Endothelial cell of umbilical vein (primary cell): ENCODE measurements at regions not wholly inside any gene's neighbourhood (a gene's known extent, or its start where the extent isn't known, plus 50 kb on each side); places are given as distances from the start of the nearest gene placed in this dataset.

Experiments
- BruUV-seq: library from RNA; stranded (reverse); fragments of 400-500 nt; replicated peaks from 2 replicates; lab custom pipeline; 2021; lab: Mats Ljungman, UMichigan
- CTCF ChIA-PET: fragments of 300-600, 350-600 bp; sonication (Branson Sonifier 250); formaldehyde crosslinking; loops from one replicate; lab custom pipeline; 2021; ENCODE audit warnings: antibody characterized with exemption, inconsistent platforms; lab: Charles Lee
- POLR2A ChIA-PET: fragments of 300-600, 350-600 bp; sonication (Branson Sonifier 250); formaldehyde crosslinking; loops from one replicate; lab custom pipeline; 2021; ENCODE audit warnings: antibody characterized with exemption, inconsistent platforms; lab: Charles Lee
- DNase-seq: peaks from one replicate; pipeline ENCODE4 v3.0.0-alpha.2; 2011; ENCODE audit warnings: low read depth, low spot score
- FAIRE-seq: peaks from 2 replicates; lab custom pipeline; 2011; peaks lifted over from hg19 to GRCh38; lab: Jason Lieb, UNC
- H2AFZ ChIP-seq: 2 replicates; pipeline ENCODE4 v1.6.0; 2012; ENCODE audit warnings: low read depth, low read length, control low read depth, inconsistent platforms
- H3K27ac ChIP-seq: 2 replicates; pipeline ENCODE4 v1.5.1; 2011; ENCODE audit warnings: low read depth, mild to moderate bottlenecking, control low read depth, low read length, moderate library complexity; ENCODE audit not compliant: insufficient read depth
- H3K27me3 ChIP-seq, 2 experiments: 2 replicates each; pipeline versions ENCODE4 v1.6.0 to v1.6.1; 2011; ENCODE audit warnings: low read length in 2 of 2, mixed read lengths in 1 of 2; ENCODE audit not compliant: control insufficient read depth in 2 of 2, insufficient read depth in 2 of 2
- H3K36me3 ChIP-seq, 2 experiments: 2 replicates in 1 of 2; 3 replicates in 1 of 2; pipeline ENCODE4 v1.5.1; 2011; ENCODE audit warnings: low read length in 2 of 2, mild to moderate bottlenecking in 1 of 2, moderate library complexity in 1 of 2; ENCODE audit not compliant: control insufficient read depth in 2 of 2, insufficient read depth in 2 of 2; ENCODE audit errors: extremely low read depth in 1 of 2
- H3K4me1 ChIP-seq: 3 replicates; pipeline ENCODE4 v1.5.1; 2011; ENCODE audit warnings: mild to moderate bottlenecking, low read length; ENCODE audit not compliant: control insufficient read depth, insufficient read depth; ENCODE audit errors: extremely low read depth
- H3K4me2 ChIP-seq: 2 replicates; pipeline ENCODE4 v1.6.1; 2011; ENCODE audit warnings: low read length, control low read depth, mixed read lengths; ENCODE audit not compliant: insufficient read depth
- H3K4me3 ChIP-seq, 3 experiments: fragments of 200-600 bp in 1 of 3; sonication (generic), shearing (Covaris generic) in 1 of 3; replicated peaks in 1 of 3; 2 replicates each; pipeline ENCODE4 v1.5.1; 2011 to 2016; ENCODE audit warnings: control low read depth in 3 of 3, low read length in 3 of 3, mild to moderate bottlenecking in 2 of 3, inconsistent platforms in 1 of 3, low read depth in 1 of 3, moderate library complexity in 1 of 3; ENCODE audit not compliant: insufficient read depth in 1 of 3
- H3K79me2 ChIP-seq: 2 replicates; pipeline ENCODE4 v1.6.0; 2012; ENCODE audit warnings: low read length, inconsistent platforms; ENCODE audit not compliant: control insufficient read depth, insufficient read depth
- H3K9ac ChIP-seq: replicated peaks from 2 replicates; pipeline ENCODE3; 2011; ENCODE audit warnings: low read length, control low read depth; ENCODE audit not compliant: insufficient read depth; ENCODE audit errors: extremely low read depth
- H3K9me1 ChIP-seq: replicated peaks from 3 replicates; pipeline ENCODE4 v1.6.0; 2011; ENCODE audit warnings: mild to moderate bottlenecking, low read length; ENCODE audit not compliant: control insufficient read depth, insufficient read depth; ENCODE audit errors: extremely low read depth
- H3K9me3 ChIP-seq: replicated peaks from 2 replicates; pipeline ENCODE4 v1.5.1; 2012; ENCODE audit warnings: low read length, inconsistent platforms; ENCODE audit not compliant: control insufficient read depth, insufficient read depth
- H4K20me1 ChIP-seq: replicated peaks from 2 replicates; pipeline ENCODE3; 2011; ENCODE audit warnings: mild to moderate bottlenecking, low read length; ENCODE audit not compliant: control insufficient read depth, insufficient read depth; ENCODE audit errors: extremely low read depth
- CTCF ChIP-seq, 2 donors: IDR thresholded peaks; 1 replicate in 1 of 2; 2 replicates in 1 of 2; pipeline ENCODE4 v1.5.1; 2011; ENCODE audit warnings: low read length in 2 of 2, mild to moderate bottlenecking in 2 of 2, moderate library complexity in 2 of 2, control low read depth in 1 of 2, inconsistent platforms in 1 of 2, low read depth in 1 of 2; ENCODE audit not compliant: insufficient read depth in 1 of 2; ENCODE audit errors: extremely low read depth in 1 of 2
- EZH2 ChIP-seq: IDR thresholded peaks from 2 replicates; pipeline ENCODE4 v1.6.1; 2012; ENCODE audit warnings: borderline replicate concordance, low read depth, mild to moderate bottlenecking, moderate library complexity, low read length, inconsistent platforms; ENCODE audit not compliant: severe bottlenecking
- FOS ChIP-seq: IDR thresholded peaks from 2 replicates; pipeline ENCODE4 v1.6.1; 2011; ENCODE audit warnings: mild to moderate bottlenecking, low read length, moderate library complexity, borderline replicate concordance; ENCODE audit not compliant: insufficient read depth
- GATA2 ChIP-seq: IDR thresholded peaks from 2 replicates; pipeline ENCODE4 v1.7.0; 2011; ENCODE audit warnings: low read depth, mild to moderate bottlenecking, moderate library complexity, mixed read lengths, low read length; ENCODE audit not compliant: insufficient read length, insufficient read depth
- JUN ChIP-seq: IDR thresholded peaks from 2 replicates; pipeline ENCODE4 v1.6.1; 2011; ENCODE audit warnings: borderline replicate concordance, low read depth; ENCODE audit not compliant: insufficient read length, insufficient read depth
- MYC ChIP-seq: IDR thresholded peaks from one replicate; pipeline ENCODE4 v1.6.1; 2011; ENCODE audit warnings: mild to moderate bottlenecking, low read depth, low read length
- POLR2A ChIP-seq: IDR thresholded peaks from 2 replicates; pipeline ENCODE4 v1.6.1; 2012; ENCODE audit warnings: low read depth, mild to moderate bottlenecking, control low read depth, low read length
- POLR2AphosphoS5 ChIP-seq: IDR thresholded peaks from 2 replicates; pipeline ENCODE4 v1.6.1; 2012; ENCODE audit warnings: low read depth, mild to moderate bottlenecking, control low read depth, low read length, moderate library complexity; ENCODE audit not compliant: insufficient read depth
- dilution Hi-C: fragments of 300-500 bp; cut with MboI; formaldehyde crosslinking; loops from one replicate; pipeline ENCODE4 v1.15.0; 2019; ENCODE audit warnings: low sequenced_read_pairs; ENCODE audit not compliant: extremely low pct_ligation_motif_present
- intact Hi-C: fragments of 100-400 bp; cut with micrococcal nuclease; formaldehyde crosslinking; loops from one replicate; pipeline ENCODE4 v1.10.0; 2022
- TF ChIP-seq, protein P1 (sequence below): IDR thresholded peaks from 2 replicates; pipeline ENCODE4 v1.6.1; 2011; ENCODE audit not compliant: insufficient read depth, insufficient read length

- dilution Hi-C loops, result no loop called here
- no peak for FAIRE-seq
Observed at GRCh38 chr20:55175081-55175480, 699.7 kb downstream of the DOK5 start.

More at GRCh38 chr20:55175081-55175480, 699.7 kb downstream of the DOK5 start:
- H4K20me1 ChIP-seq, result no peaks in the 10 kb centered on the region
- TF ChIP-seq GATA2, result no peak
- no peak for TF ChIP-seq FOS
- TF ChIP-seq POLR2AphosphoS5, result no peak
- TF ChIP-seq POLR2A, result no peak
- no peak for TF ChIP-seq MYC
- TF ChIP-seq JUN, result no peak
- TF ChIP-seq, protein P1, sequence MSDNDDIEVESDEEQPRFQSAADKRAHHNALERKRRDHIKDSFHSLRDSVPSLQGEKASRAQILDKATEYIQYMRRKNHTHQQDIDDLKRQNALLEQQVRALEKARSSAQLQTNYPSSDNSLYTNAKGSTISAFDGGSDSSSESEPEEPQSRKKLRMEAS, result no peak
- TF ChIP-seq EZH2, result no peak
- no peak for TF ChIP-seq CTCF (IDR thresholded peaks at IDR 0.05; ENCODE audit: extremely low read depth in 1 of 2, insufficient read depth in 1 of 2, low read depth in 1 of 2, low read length in 2 of 2)
- no peaks in the 10 kb centered on the region for H3K79me2 ChIP-seq
- POLR2A ChIA-PET, result no interaction called here
- no peak overlapping the region for H3K4me3 ChIP-seq
- H3K9ac ChIP-seq, result no peak overlapping the region
- H3K4me1 ChIP-seq, result no peaks in the 10 kb centered on the region
- H3K27ac ChIP-seq, result no peak overlapping the region
- H3K27me3 ChIP-seq, result no peaks in the 10 kb centered on the region
- no TSS peak for BruUV-seq
- H3K36me3 ChIP-seq, result no peaks in the 10 kb centered on the region
- DNase-seq, result no peak
- no peaks in the 10 kb centered on the region for H3K9me1 ChIP-seq
- peaks cover 4% of the 10 kb centered on the region for H3K9me3 ChIP-seq
- H3K4me2 ChIP-seq, result no peak overlapping the region
- CTCF ChIA-PET, result no interaction called here
- intact Hi-C loops, result no loop called here
- H2AFZ ChIP-seq, result no peak overlapping the region
